Endothelial cell of umbilical vein (primary cell): ENCODE measurements at regions not wholly inside any gene's neighbourhood (a gene's known extent, or its start where the extent isn't known, plus 50 kb on each side); places are given as distances from the start of the nearest gene placed in this dataset.

Experiments used
- BruUV-seq: library from RNA; stranded (reverse); fragments of 400-500 nt; replicated peaks from 2 replicates; lab custom pipeline; 2021; lab: Mats Ljungman, UMichigan
- CTCF ChIA-PET: fragments of 300-600, 350-600 bp; sonication (Branson Sonifier 250); formaldehyde crosslinking; loops from one replicate; lab custom pipeline; 2021; ENCODE audit warnings: antibody characterized with exemption, inconsistent platforms; lab: Charles Lee
- POLR2A ChIA-PET: fragments of 300-600, 350-600 bp; sonication (Branson Sonifier 250); formaldehyde crosslinking; loops from one replicate; lab custom pipeline; 2021; ENCODE audit warnings: antibody characterized with exemption, inconsistent platforms; lab: Charles Lee
- DNase-seq: peaks from one replicate; pipeline ENCODE4 v3.0.0-alpha.2; 2011; ENCODE audit warnings: low read depth, low spot score
- FAIRE-seq: peaks from 2 replicates; lab custom pipeline; 2011; peaks lifted over from hg19 to GRCh38; lab: Jason Lieb, UNC
- H2AFZ ChIP-seq: 2 replicates; pipeline ENCODE4 v1.6.0; 2012; ENCODE audit warnings: low read depth, low read length, control low read depth, inconsistent platforms
- H3K27ac ChIP-seq: 2 replicates; pipeline ENCODE4 v1.5.1; 2011; ENCODE audit warnings: low read depth, mild to moderate bottlenecking, control low read depth, low read length, moderate library complexity; ENCODE audit not compliant: insufficient read depth
- H3K27me3 ChIP-seq, 2 experiments: 2 replicates each; pipeline versions ENCODE4 v1.6.0 to v1.6.1; 2011; ENCODE audit warnings: low read length in 2 of 2, mixed read lengths in 1 of 2; ENCODE audit not compliant: control insufficient read depth in 2 of 2, insufficient read depth in 2 of 2
- H3K36me3 ChIP-seq, 2 experiments: 2 replicates in 1 of 2; 3 replicates in 1 of 2; pipeline ENCODE4 v1.5.1; 2011; ENCODE audit warnings: low read length in 2 of 2, mild to moderate bottlenecking in 1 of 2, moderate library complexity in 1 of 2; ENCODE audit not compliant: control insufficient read depth in 2 of 2, insufficient read depth in 2 of 2; ENCODE audit errors: extremely low read depth in 1 of 2
- H3K4me1 ChIP-seq: 3 replicates; pipeline ENCODE4 v1.5.1; 2011; ENCODE audit warnings: mild to moderate bottlenecking, low read length; ENCODE audit not compliant: control insufficient read depth, insufficient read depth; ENCODE audit errors: extremely low read depth
- H3K4me2 ChIP-seq: 2 replicates; pipeline ENCODE4 v1.6.1; 2011; ENCODE audit warnings: low read length, control low read depth, mixed read lengths; ENCODE audit not compliant: insufficient read depth
- H3K4me3 ChIP-seq, 3 experiments: fragments of 200-600 bp in 1 of 3; sonication (generic), shearing (Covaris generic) in 1 of 3; replicated peaks in 1 of 3; 2 replicates each; pipeline ENCODE4 v1.5.1; 2011 to 2016; ENCODE audit warnings: control low read depth in 3 of 3, low read length in 3 of 3, mild to moderate bottlenecking in 2 of 3, inconsistent platforms in 1 of 3, low read depth in 1 of 3, moderate library complexity in 1 of 3; ENCODE audit not compliant: insufficient read depth in 1 of 3
- H3K79me2 ChIP-seq: 2 replicates; pipeline ENCODE4 v1.6.0; 2012; ENCODE audit warnings: low read length, inconsistent platforms; ENCODE audit not compliant: control insufficient read depth, insufficient read depth
- H3K9ac ChIP-seq: replicated peaks from 2 replicates; pipeline ENCODE3; 2011; ENCODE audit warnings: low read length, control low read depth; ENCODE audit not compliant: insufficient read depth; ENCODE audit errors: extremely low read depth
- H3K9me1 ChIP-seq: replicated peaks from 3 replicates; pipeline ENCODE4 v1.6.0; 2011; ENCODE audit warnings: mild to moderate bottlenecking, low read length; ENCODE audit not compliant: control insufficient read depth, insufficient read depth; ENCODE audit errors: extremely low read depth
- H3K9me3 ChIP-seq: replicated peaks from 2 replicates; pipeline ENCODE4 v1.5.1; 2012; ENCODE audit warnings: low read length, inconsistent platforms; ENCODE audit not compliant: control insufficient read depth, insufficient read depth
- H4K20me1 ChIP-seq: replicated peaks from 2 replicates; pipeline ENCODE3; 2011; ENCODE audit warnings: mild to moderate bottlenecking, low read length; ENCODE audit not compliant: control insufficient read depth, insufficient read depth; ENCODE audit errors: extremely low read depth
- CTCF ChIP-seq, 2 donors: IDR thresholded peaks; 1 replicate in 1 of 2; 2 replicates in 1 of 2; pipeline ENCODE4 v1.5.1; 2011; ENCODE audit warnings: low read length in 2 of 2, mild to moderate bottlenecking in 2 of 2, moderate library complexity in 2 of 2, control low read depth in 1 of 2, inconsistent platforms in 1 of 2, low read depth in 1 of 2; ENCODE audit not compliant: insufficient read depth in 1 of 2; ENCODE audit errors: extremely low read depth in 1 of 2
- EZH2 ChIP-seq: IDR thresholded peaks from 2 replicates; pipeline ENCODE4 v1.6.1; 2012; ENCODE audit warnings: borderline replicate concordance, low read depth, mild to moderate bottlenecking, moderate library complexity, low read length, inconsistent platforms; ENCODE audit not compliant: severe bottlenecking
- FOS ChIP-seq: IDR thresholded peaks from 2 replicates; pipeline ENCODE4 v1.6.1; 2011; ENCODE audit warnings: mild to moderate bottlenecking, low read length, moderate library complexity, borderline replicate concordance; ENCODE audit not compliant: insufficient read depth
- GATA2 ChIP-seq: IDR thresholded peaks from 2 replicates; pipeline ENCODE4 v1.7.0; 2011; ENCODE audit warnings: low read depth, mild to moderate bottlenecking, moderate library complexity, mixed read lengths, low read length; ENCODE audit not compliant: insufficient read length, insufficient read depth
- JUN ChIP-seq: IDR thresholded peaks from 2 replicates; pipeline ENCODE4 v1.6.1; 2011; ENCODE audit warnings: borderline replicate concordance, low read depth; ENCODE audit not compliant: insufficient read length, insufficient read depth
- MAX ChIP-seq: IDR thresholded peaks from 2 replicates; pipeline ENCODE4 v1.6.1; 2011; ENCODE audit not compliant: insufficient read depth, insufficient read length
- MYC ChIP-seq: IDR thresholded peaks from one replicate; pipeline ENCODE4 v1.6.1; 2011; ENCODE audit warnings: mild to moderate bottlenecking, low read depth, low read length
- POLR2A ChIP-seq: IDR thresholded peaks from 2 replicates; pipeline ENCODE4 v1.6.1; 2012; ENCODE audit warnings: low read depth, mild to moderate bottlenecking, control low read depth, low read length
- POLR2AphosphoS5 ChIP-seq: IDR thresholded peaks from 2 replicates; pipeline ENCODE4 v1.6.1; 2012; ENCODE audit warnings: low read depth, mild to moderate bottlenecking, control low read depth, low read length, moderate library complexity; ENCODE audit not compliant: insufficient read depth
- dilution Hi-C: fragments of 300-500 bp; cut with MboI; formaldehyde crosslinking; loops from one replicate; pipeline ENCODE4 v1.15.0; 2019; ENCODE audit warnings: low sequenced_read_pairs; ENCODE audit not compliant: extremely low pct_ligation_motif_present
- intact Hi-C: fragments of 100-400 bp; cut with micrococcal nuclease; formaldehyde crosslinking; loops from one replicate; pipeline ENCODE4 v1.10.0; 2022

GRCh38 chr5:71882826-71883741 is 164.0 kb downstream of the CARTPT start:
- H3K9ac ChIP-seq = no peak overlapping the region
- H3K36me3 ChIP-seq = no peaks in the 10 kb centered on the region
- intact Hi-C loops (no loop called here), dilution Hi-C loops (no loop called here)
- ChIA-PET POLR2A (interaction anchor here (0.7 kb wide), 1 partner anchor 1319 kb away, joined by 4 read pairs; no protein-coding TSS in a partner anchor), CTCF (interaction anchor here (1.2 kb wide), 1 partner anchor 100 kb away, joined by 3 read pairs; no protein-coding TSS in a partner anchor)
- no peak for FAIRE-seq
- TF ChIP-seq MAX = no peak
- H4K20me1 ChIP-seq = no peaks in the 10 kb centered on the region
- H3K4me1 ChIP-seq = no peaks in the 10 kb centered on the region
- H3K27me3 ChIP-seq = peaks cover 25 to 31% of the 10 kb centered on the region in 2 experiments
- no peaks in the 10 kb centered on the region for H3K9me3 ChIP-seq
- no peak overlapping the region for H3K4me3 ChIP-seq
- H2AFZ ChIP-seq = no peak overlapping the region
- H3K79me2 ChIP-seq = no peaks in the 10 kb centered on the region
- H3K9me1 ChIP-seq = no peaks in the 10 kb centered on the region
- H3K4me2 ChIP-seq = no peak overlapping the region
- H3K27ac ChIP-seq = no peak overlapping the region
- no TSS peak for BruUV-seq
- DNase-seq = no peak

GRCh38 chr5:71883742-71884103 is 164.6 kb downstream of the CARTPT start:
- intact Hi-C loops = no loop called here
- ChIA-PET CTCF (no interaction called here), POLR2A (no interaction called here)
- dilution Hi-C loops = no loop called here
- H3K27ac ChIP-seq = no peak overlapping the region
- no peak overlapping the region for H3K9ac ChIP-seq
- no peaks in the 10 kb centered on the region for H3K79me2 ChIP-seq
- TF ChIP-seq POLR2AphosphoS5 (no peak), MAX (no peak), GATA2 (no peak), MYC (no peak), POLR2A (no peak), EZH2 (no peak), FOS (no peak), CTCF (IDR thresholded peaks at IDR 0.05; ENCODE audit: extremely low read depth in 1 of 2, insufficient read depth in 1 of 2, low read depth in 1 of 2, low read length in 2 of 2) (no peak), JUN (no peak)
- no peak overlapping the region for H3K4me3 ChIP-seq
- DNase-seq (no peak), FAIRE-seq (no peak)
- no TSS peak for BruUV-seq
- no peak overlapping the region for H2AFZ ChIP-seq
- no peak overlapping the region for H3K4me2 ChIP-seq
- H3K27me3 ChIP-seq = peaks cover 20 to 29% of the 10 kb centered on the region in 2 experiments
- no peaks in the 10 kb centered on the region for H3K9me1 ChIP-seq
- no peaks in the 10 kb centered on the region for H3K9me3 ChIP-seq
- H3K36me3 ChIP-seq = no peaks in the 10 kb centered on the region
- H4K20me1 ChIP-seq = no peaks in the 10 kb centered on the region
- H3K4me1 ChIP-seq = no peaks in the 10 kb centered on the region
